Activated T-cell treated with anti-CD3 and anti-CD28 coated beads, Interleukin-2, amount 50 U/mL, for 48 hours (primary cell): ENCODE measurements at regions not wholly inside any gene's neighbourhood (a gene's known extent, or its start where the extent isn't known, plus 50 kb on each side); places are given as distances from the start of the nearest gene placed in this dataset.

ENCODE experiments used
- DNase-seq, 2 experiments: peaks; one replicate each; pipeline ENCODE4 v3.0.0-alpha.2; 2020

- no peak for DNase-seq
Measured at GRCh38 chr21:40901691-40902090, 54.7 kb upstream of the DSCAM start.

GRCh38 chr21:40902299-40902698 lies 55.3 kb upstream of the DSCAM start:
- DNase-seq: no peak

- DNase-seq: no peak
Measured at GRCh38 chr21:40902993-40903392, 56.0 kb upstream of the DSCAM start.

- DNase-seq: no peak
Measured at GRCh38 chr21:40905251-40905650, 58.3 kb upstream of the DSCAM start.

- DNase-seq: no peak
Measured at GRCh38 chr21:40912375-40912774, 65.4 kb upstream of the DSCAM start.

- DNase-seq: no peak
Measured at GRCh38 chr21:40915114-40915513, 68.2 kb upstream of the DSCAM start.

GRCh38 chr21:40923407-40923806 lies 76.4 kb upstream of the DSCAM start:
- DNase-seq: no peak

- DNase-seq: no peak
Measured at GRCh38 chr21:40923901-40924300, 76.9 kb upstream of the DSCAM start.

- DNase-seq: no peak
Measured at GRCh38 chr21:40924641-40925040, 77.7 kb upstream of the DSCAM start.

GRCh38 chr21:40926238-40926637 lies 79.3 kb upstream of the DSCAM start:
- no peak for DNase-seq

GRCh38 chr21:40929833-40930232 lies 82.9 kb upstream of the DSCAM start:
- DNase-seq: no peak

- DNase-seq: no peak
Measured at GRCh38 chr21:40931197-40931596, 84.2 kb upstream of the DSCAM start.

GRCh38 chr21:40936178-40936577 lies 89.2 kb upstream of the DSCAM start:
- no peak for DNase-seq

- DNase-seq: no peak
Measured at GRCh38 chr21:40936771-40937261, 89.9 kb upstream of the DSCAM start.

GRCh38 chr21:40938078-40938477 lies 91.1 kb upstream of the DSCAM start:
- no peak for DNase-seq

- no peak for DNase-seq
Measured at GRCh38 chr21:40938611-40939010, 91.7 kb upstream of the DSCAM start.

- no peak for DNase-seq
Measured at GRCh38 chr21:40947713-40948112, 100.8 kb upstream of the DSCAM start.

- no peak for DNase-seq
Measured at GRCh38 chr21:40950970-40951369, 104.0 kb upstream of the DSCAM start.

GRCh38 chr21:40952551-40953323 lies 105.8 kb upstream of the DSCAM start:
- no peak for DNase-seq

- no peak for DNase-seq
Measured at GRCh38 chr21:40964691-40965090, 117.7 kb upstream of the DSCAM start.

- no peak for DNase-seq
Measured at GRCh38 chr21:40967771-40968170, 120.8 kb upstream of the DSCAM start.

GRCh38 chr21:40972151-40972550 lies 125.2 kb upstream of the DSCAM start:
- DNase-seq: no peak

GRCh38 chr21:40976198-40977109 lies 129.5 kb upstream of the DSCAM start:
- DNase-seq: no peak

GRCh38 chr21:40985370-40985769 lies 138.4 kb upstream of the DSCAM start:
- DNase-seq: no peak
